KMS-11 (cell line): ENCODE measurements at regions not wholly inside any gene's neighbourhood (a gene's known extent, or its start where the extent isn't known, plus 50 kb on each side); places are given as distances from the start of the nearest gene placed in this dataset.

Experiments used
- H2AFZ ChIP-seq: fragments of 200-600 bp; sonication (generic); 2 replicates; pipeline ENCODE4 v1.6.1; 2016; ENCODE audit warnings: antibody characterized with exemption, mixed run types, low read depth
- H3K27ac ChIP-seq: fragments of 200-600 bp; sonication (generic); 2 replicates; pipeline ENCODE4 v1.6.1; 2016; ENCODE audit warnings: mild to moderate bottlenecking, mixed run types
- H3K27me3 ChIP-seq: fragments of 200-600 bp; sonication (generic); 2 replicates; pipeline ENCODE4 v1.6.1; 2017; ENCODE audit warnings: mild to moderate bottlenecking, low read depth, mixed run types, moderate library complexity; ENCODE audit not compliant: insufficient read depth
- H3K36me3 ChIP-seq: fragments of 200-600 bp; sonication (generic); 2 replicates; pipeline ENCODE4 v1.6.1; 2017; ENCODE audit warnings: mild to moderate bottlenecking, mixed run types; ENCODE audit not compliant: insufficient read depth
- H3K4me1 ChIP-seq: fragments of 200-600 bp; sonication (generic); 2 replicates; pipeline ENCODE4 v1.6.1; 2016; ENCODE audit warnings: mild to moderate bottlenecking, low read depth, mixed run types; ENCODE audit not compliant: poor library complexity, severe bottlenecking
- H3K4me2 ChIP-seq: fragments of 200-600 bp; sonication (generic); 2 replicates; pipeline ENCODE4 v1.7.0; 2016; ENCODE audit warnings: mild to moderate bottlenecking, mixed run types
- H3K4me3 ChIP-seq: fragments of 200-600 bp; sonication (generic); IDR thresholded peaks from 2 replicates; pipeline ENCODE4 v1.6.1; 2017; ENCODE audit warnings: low read depth, low read length, mixed read lengths; ENCODE audit not compliant: insufficient read depth
- H3K79me2 ChIP-seq: fragments of 200-600 bp; sonication (generic); 2 replicates; pipeline ENCODE4 v1.6.1; 2016; ENCODE audit warnings: low read depth, mixed run types; ENCODE audit not compliant: insufficient read depth
- H3K9ac ChIP-seq: fragments of 200-600 bp; sonication (generic); 2 replicates; pipeline ENCODE4 v1.6.1; 2016; ENCODE audit warnings: mild to moderate bottlenecking, mixed run types
- H4K20me1 ChIP-seq: fragments of 200-600 bp; sonication (generic); 2 replicates; pipeline ENCODE4 v1.6.1; 2016; ENCODE audit warnings: mild to moderate bottlenecking, mixed run types; ENCODE audit not compliant: insufficient read depth
- CTCF ChIP-seq: fragments of 200-600 bp; sonication (generic); conservative IDR thresholded peaks from 2 replicates; pipeline ENCODE4 v1.6.1; 2017; ENCODE audit warnings: low read depth, mild to moderate bottlenecking, antibody characterized with exemption, low read length, moderate library complexity, mixed read lengths

GRCh38 chr9:87119328-87119881, 172.1 kb upstream of the GAS1 start:
- Histone ChIP-seq H3K4me2 (no peak overlapping the region), H3K4me1 (no peaks in the 10 kb centered on the region), H2AFZ (no peak overlapping the region), H3K4me3 (no peak overlapping the region), H3K36me3 (no peaks in the 10 kb centered on the region), H3K27ac (no peak overlapping the region), H3K79me2 (no peaks in the 10 kb centered on the region), H3K9ac (no peak overlapping the region), H3K27me3 (no peaks in the 10 kb centered on the region), H4K20me1 (no peaks in the 10 kb centered on the region)
- TF ChIP-seq CTCF, result no peak

- Histone ChIP-seq H3K27me3 (no peaks in the 10 kb centered on the region), H3K9ac (no peak overlapping the region), H2AFZ (no peak overlapping the region), H3K27ac (no peak overlapping the region), H3K4me1 (no peaks in the 10 kb centered on the region), H3K79me2 (no peaks in the 10 kb centered on the region), H3K4me2 (no peak overlapping the region), H3K4me3 (no peak overlapping the region), H3K36me3 (no peaks in the 10 kb centered on the region), H4K20me1 (no peaks in the 10 kb centered on the region)
- TF ChIP-seq CTCF, result no peak
Observed at GRCh38 chr9:87120610-87121009, 173.3 kb upstream of the GAS1 start.

- Histone ChIP-seq H3K36me3 (no peaks in the 10 kb centered on the region), H3K9ac (no peak overlapping the region), H3K27me3 (no peaks in the 10 kb centered on the region), H2AFZ (no peak overlapping the region), H3K4me3 (no peak overlapping the region), H4K20me1 (no peaks in the 10 kb centered on the region), H3K4me1 (no peaks in the 10 kb centered on the region), H3K79me2 (no peaks in the 10 kb centered on the region), H3K4me2 (no peak overlapping the region), H3K27ac (no peak overlapping the region)
- TF ChIP-seq CTCF, result no peak
Observed at GRCh38 chr9:87122947-87123685, 175.8 kb upstream of the GAS1 start.

- Histone ChIP-seq H4K20me1 (no peaks in the 10 kb centered on the region), H3K27me3 (no peaks in the 10 kb centered on the region), H3K9ac (no peak overlapping the region), H3K4me3 (no peak overlapping the region), H3K4me1 (no peaks in the 10 kb centered on the region), H3K4me2 (no peak overlapping the region), H3K27ac (no peak overlapping the region), H3K79me2 (no peaks in the 10 kb centered on the region), H3K36me3 (no peaks in the 10 kb centered on the region), H2AFZ (no peak overlapping the region)
- no peak for TF ChIP-seq CTCF
Observed at GRCh38 chr9:87123830-87124229, 176.5 kb upstream of the GAS1 start.
